ENCODE measurements at regions not wholly inside any gene's neighbourhood (a gene's known extent, or its start where the extent isn't known, plus 50 kb on each side); places are given as distances from the start of the nearest gene placed in this dataset.

- Histone ChIP-seq H3K36me3 (replicated peaks in 1 of 2; ENCODE audit: control insufficient read depth in 1 of 2, insufficient read depth in 2 of 2, low read length in 1 of 2) (no peaks in the 10 kb centered on the region), H3K9me2 (no peaks in the 10 kb centered on the region), H3K27me3 (ENCODE audit: insufficient read depth) (no peaks in the 10 kb centered on the region), H3K4me3 (ENCODE audit: low read depth in 2 of 2, low read length in 1 of 2) (no peak overlapping the region), H3K9ac (no peak overlapping the region), H3K4me2 (no peak overlapping the region), H3K4me1 (ENCODE audit: control insufficient read depth in 1 of 2, insufficient read depth in 2 of 2, low read depth in 1 of 2, low read length in 1 of 2) (no peaks in the 10 kb centered on the region; a peak in 1 of 4 replicates), H2AFZ (ENCODE audit: low read depth) (no peak overlapping the region), H3K9me3 (no peaks in the 10 kb centered on the region), H3F3A (replicated peaks; ENCODE audit: insufficient read depth) (no peaks in the 10 kb centered on the region), H3K27ac (ENCODE audit: low read depth in 2 of 2, low read length in 1 of 2) (no peak overlapping the region), H4K20me1 (ENCODE audit: insufficient read depth) (no peaks in the 10 kb centered on the region), H3K79me2 (ENCODE audit: insufficient read depth) (no peaks in the 10 kb centered on the region)
- WGBS (ENCODE audit: low lambda C conversion rate): 19% methylated on average over 6 of the region's 6 CpGs
- DNase-seq: no peak
- no peak for TF ChIP-seq SIN3A (IDR thresholded peaks at IDR 0.05; ENCODE audit: borderline replicate concordance, low read depth, low read length)
- CTCF ChIA-PET: no interaction called here
- POLR2A ChIA-PET: no interaction called here
These were observed 426.5 kb downstream of the CD83 start for GRCh38 chr6:14543971-14544585.

- Histone ChIP-seq H3K27ac (ENCODE audit: low read depth in 2 of 2, low read length in 1 of 2) (no peak overlapping the region), H3K36me3 (replicated peaks in 1 of 2; ENCODE audit: control insufficient read depth in 1 of 2, insufficient read depth in 2 of 2, low read length in 1 of 2) (no peaks in the 10 kb centered on the region), H3K4me2 (no peak overlapping the region), H3K79me2 (ENCODE audit: insufficient read depth) (no peaks in the 10 kb centered on the region), H3K4me3 (ENCODE audit: low read depth in 2 of 2, low read length in 1 of 2) (no peak overlapping the region), H3K9ac (no peak overlapping the region), H3K9me2 (no peaks in the 10 kb centered on the region), H3F3A (replicated peaks; ENCODE audit: insufficient read depth) (no peaks in the 10 kb centered on the region), H3K27me3 (ENCODE audit: insufficient read depth) (no peaks in the 10 kb centered on the region), H3K9me3 (no peaks in the 10 kb centered on the region), H2AFZ (ENCODE audit: low read depth) (no peak overlapping the region), H3K4me1 (ENCODE audit: control insufficient read depth in 1 of 2, insufficient read depth in 2 of 2, low read depth in 1 of 2, low read length in 1 of 2) (no peaks in the 10 kb centered on the region; a peak in 1 of 4 replicates), H4K20me1 (ENCODE audit: insufficient read depth) (no peaks in the 10 kb centered on the region)
- DNase-seq: no peak
- no peak for TF ChIP-seq MXI1 (IDR thresholded peaks at IDR 0.05; ENCODE audit: low read depth, low read length)
- 23% methylated on average over 2 of the region's 3 CpGs for WGBS (ENCODE audit: low lambda C conversion rate)
- POLR2A ChIA-PET: no interaction called here
- CTCF ChIA-PET: interaction anchor here (1.0 kb wide), 1 partner anchor 14 kb away, joined by 3 read pairs; no protein-coding TSS in a partner anchor
These were observed 427.1 kb downstream of the CD83 start for GRCh38 chr6:14544666-14545065.

- no peak for DNase-seq
- Histone ChIP-seq H3K9me3 (no peaks in the 10 kb centered on the region), H3K4me1 (ENCODE audit: control insufficient read depth in 1 of 2, insufficient read depth in 2 of 2, low read depth in 1 of 2, low read length in 1 of 2) (no peaks in the 10 kb centered on the region; a peak in 1 of 4 replicates), H3K4me2 (no peak overlapping the region), H4K20me1 (ENCODE audit: insufficient read depth) (no peaks in the 10 kb centered on the region), H3K27me3 (ENCODE audit: insufficient read depth) (no peaks in the 10 kb centered on the region), H3K79me2 (ENCODE audit: insufficient read depth) (no peaks in the 10 kb centered on the region), H3K27ac (ENCODE audit: low read depth in 2 of 2, low read length in 1 of 2) (no peak overlapping the region), H3F3A (replicated peaks; ENCODE audit: insufficient read depth) (no peaks in the 10 kb centered on the region), H3K4me3 (ENCODE audit: low read depth in 2 of 2, low read length in 1 of 2) (no peak overlapping the region), H2AFZ (ENCODE audit: low read depth) (no peak overlapping the region), H3K36me3 (replicated peaks in 1 of 2; ENCODE audit: control insufficient read depth in 1 of 2, insufficient read depth in 2 of 2, low read length in 1 of 2) (no peaks in the 10 kb centered on the region), H3K9me2 (no peaks in the 10 kb centered on the region), H3K9ac (no peak overlapping the region)
- TF ChIP-seq RCOR1 (IDR thresholded peaks at IDR 0.05; ENCODE audit: low read length): no peak
- no peak for TF ChIP-seq SIN3A (IDR thresholded peaks at IDR 0.05; ENCODE audit: borderline replicate concordance, low read depth, low read length)
- TF ChIP-seq REST (IDR thresholded peaks at IDR 0.05; ENCODE audit: low read depth, low read length): no peak
- WGBS (ENCODE audit: low lambda C conversion rate): 6% methylated on average over 2 of the region's 2 CpGs
- ChIA-PET POLR2A (no interaction called here), CTCF (interaction anchor here (1.0 kb wide), 1 partner anchor 15 kb away, joined by 3 read pairs; no protein-coding TSS in a partner anchor)
These were observed 427.9 kb downstream of the CD83 start for GRCh38 chr6:14545496-14545895.

All from SK-N-SH (cell line).